ENCODE measurements at regions not wholly inside any gene's neighbourhood (a gene's known extent, or its start where the extent isn't known, plus 50 kb on each side); places are given as distances from the start of the nearest gene placed in this dataset.

DNA sequence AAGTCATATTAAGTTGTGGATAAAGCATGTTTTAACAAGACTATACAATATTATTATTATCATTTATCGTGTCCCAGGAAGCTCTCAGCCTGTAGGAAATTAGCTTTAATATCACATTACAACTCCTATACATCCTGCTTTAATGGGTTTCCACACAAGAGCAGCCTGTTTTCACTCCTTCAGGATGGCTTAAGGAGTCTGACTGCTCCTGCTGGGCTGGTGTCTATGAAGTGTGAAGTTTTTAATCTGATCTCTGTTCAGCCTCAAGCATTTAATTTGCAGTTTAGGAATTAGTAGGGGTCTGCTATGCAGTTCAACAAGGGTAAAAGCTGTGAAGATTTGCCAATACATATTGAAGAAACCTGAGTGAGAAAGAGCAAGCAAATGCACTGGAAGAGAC lies 653.4 kb upstream of the LRRC4C start:
- no peak for TF ChIP-seq POLR2A (IDR thresholded peaks at IDR 0.05)
- TF ChIP-seq, protein P1, sequence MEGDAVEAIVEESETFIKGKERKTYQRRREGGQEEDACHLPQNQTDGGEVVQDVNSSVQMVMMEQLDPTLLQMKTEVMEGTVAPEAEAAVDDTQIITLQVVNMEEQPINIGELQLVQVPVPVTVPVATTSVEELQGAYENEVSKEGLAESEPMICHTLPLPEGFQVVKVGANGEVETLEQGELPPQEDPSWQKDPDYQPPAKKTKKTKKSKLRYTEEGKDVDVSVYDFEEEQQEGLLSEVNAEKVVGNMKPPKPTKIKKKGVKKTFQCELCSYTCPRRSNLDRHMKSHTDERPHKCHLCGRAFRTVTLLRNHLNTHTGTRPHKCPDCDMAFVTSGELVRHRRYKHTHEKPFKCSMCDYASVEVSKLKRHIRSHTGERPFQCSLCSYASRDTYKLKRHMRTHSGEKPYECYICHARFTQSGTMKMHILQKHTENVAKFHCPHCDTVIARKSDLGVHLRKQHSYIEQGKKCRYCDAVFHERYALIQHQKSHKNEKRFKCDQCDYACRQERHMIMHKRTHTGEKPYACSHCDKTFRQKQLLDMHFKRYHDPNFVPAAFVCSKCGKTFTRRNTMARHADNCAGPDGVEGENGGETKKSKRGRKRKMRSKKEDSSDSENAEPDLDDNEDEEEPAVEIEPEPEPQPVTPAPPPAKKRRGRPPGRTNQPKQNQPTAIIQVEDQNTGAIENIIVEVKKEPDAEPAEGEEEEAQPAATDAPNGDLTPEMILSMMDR (IDR thresholded peaks at IDR 0.05), result no peak
- no peak for TF ChIP-seq POLR2AphosphoS5 (IDR thresholded peaks at IDR 0.05)
- TF ChIP-seq EP300 (IDR thresholded peaks at IDR 0.05), result no peak

Data from stomach (tissue), 4 donors.